ENCODE measurements at regions not wholly inside any gene's neighbourhood (a gene's known extent, or its start where the extent isn't known, plus 50 kb on each side); places are given as distances from the start of the nearest gene placed in this dataset.

GRCh38 chr11:38226684-38227083 is 1628.6 kb upstream of the RAG2 start:
- DNase-seq (no peak), ATAC-seq (ENCODE audit: low read depth in 2 of 2) (no peak)
- Mint-ChIP-seq H3K4me3 (no peak overlapping the region), H3K27ac (no peak overlapping the region), H3K9me3 (peaks cover 0 to 58% (median 21%) of the 10 kb centered on the region in 7 donors), H3K36me3 (no peaks in the 10 kb centered on the region), H3K4me1 (no peaks in the 10 kb centered on the region), H3K27me3 (no peaks in the 10 kb centered on the region)
- Histone ChIP-seq H3K4me3 (ENCODE audit: low read depth, low read length) (no peak overlapping the region), H3K9me3 (ENCODE audit: control insufficient read depth in 2 of 2, low read length in 2 of 2) (peaks cover 8 to 28% of the 10 kb centered on the region in 2 experiments), H3K4me1 (ENCODE audit: control insufficient read depth, insufficient read depth, low read length, poor library complexity, severe bottlenecking) (no peaks in the 10 kb centered on the region), H3K27ac (ENCODE audit: insufficient read depth, low read length, poor library complexity, severe bottlenecking) (no peak overlapping the region), H3K27me3 (ENCODE audit: control insufficient read depth, insufficient read depth, low read length) (no peaks in the 10 kb centered on the region), H3K36me3 (ENCODE audit: control insufficient read depth, insufficient read depth, low read length) (no peaks in the 10 kb centered on the region)

- Mint-ChIP-seq H3K27ac (no peak overlapping the region), H3K36me3 (peaks cover 4% of the 10 kb centered on the region)
- DNase-seq = no peak
Measured at GRCh38 chr11:38221295-38221694, 1623.3 kb upstream of the RAG2 start.

GRCh38 chr11:38219636-38220035 is 1621.6 kb upstream of the RAG2 start:
- Histone ChIP-seq H3K27me3 (ENCODE audit: control insufficient read depth, insufficient read depth, low read length) (no peaks in the 10 kb centered on the region), H3K27ac (ENCODE audit: insufficient read depth, low read length, poor library complexity, severe bottlenecking) (no peak overlapping the region)
- H3K36me3 Mint-ChIP-seq = peaks cover 4% of the 10 kb centered on the region

More at GRCh38 chr11:38221295-38221694, 1623.3 kb upstream of the RAG2 start:
- Histone ChIP-seq H3K36me3 (ENCODE audit: control insufficient read depth, insufficient read depth, low read length) (no peaks in the 10 kb centered on the region), H3K9me3 (ENCODE audit: control insufficient read depth in 2 of 2, low read length in 2 of 2) (peaks cover 3 to 29% of the 10 kb centered on the region in 2 experiments), H3K4me1 (ENCODE audit: control insufficient read depth, insufficient read depth, low read length, poor library complexity, severe bottlenecking) (no peaks in the 10 kb centered on the region), H3K4me3 (ENCODE audit: low read depth, low read length) (no peak overlapping the region), H3K27ac (ENCODE audit: insufficient read depth, low read length, poor library complexity, severe bottlenecking) (no peak overlapping the region), H3K27me3 (ENCODE audit: control insufficient read depth, insufficient read depth, low read length) (no peaks in the 10 kb centered on the region)
- ATAC-seq (ENCODE audit: low read depth in 2 of 2) = no peak
- Mint-ChIP-seq H3K4me3 (no peak overlapping the region), H3K4me1 (no peaks in the 10 kb centered on the region), H3K27me3 (no peaks in the 10 kb centered on the region), H3K9me3 (peaks cover 0 to 43% (median 14%) of the 10 kb centered on the region in 7 donors)

GRCh38 chr11:38208951-38209350 is 1610.9 kb upstream of the RAG2 start:
- H3K27me3 ChIP-seq (ENCODE audit: control insufficient read depth, insufficient read depth, low read length) = no peaks in the 10 kb centered on the region
- H3K4me1 ChIP-seq (ENCODE audit: control insufficient read depth, insufficient read depth, low read length, poor library complexity, severe bottlenecking) = no peaks in the 10 kb centered on the region
- H3K36me3 Mint-ChIP-seq = no peaks in the 10 kb centered on the region
- no peak overlapping the region for H3K27ac ChIP-seq (ENCODE audit: insufficient read depth, low read length, poor library complexity, severe bottlenecking)
- ATAC-seq (ENCODE audit: low read depth in 2 of 2) = no peak
- no peak overlapping the region for H3K4me3 ChIP-seq (ENCODE audit: low read depth, low read length)
- no peaks in the 10 kb centered on the region for H3K9me3 ChIP-seq (ENCODE audit: control insufficient read depth in 2 of 2, low read length in 2 of 2)
- H3K4me1 Mint-ChIP-seq = no peaks in the 10 kb centered on the region
- H3K36me3 ChIP-seq (ENCODE audit: control insufficient read depth, insufficient read depth, low read length) = no peaks in the 10 kb centered on the region
- H3K4me3 Mint-ChIP-seq = no peak overlapping the region
- H3K27me3 Mint-ChIP-seq = no peaks in the 10 kb centered on the region
- H3K9me3 Mint-ChIP-seq = peaks cover 0 to 9% (median 4%) of the 10 kb centered on the region in 7 donors
- H3K27ac Mint-ChIP-seq = no peak overlapping the region
- no peak for DNase-seq

More at GRCh38 chr11:38219636-38220035, 1621.6 kb upstream of the RAG2 start:
- Histone ChIP-seq H3K36me3 (ENCODE audit: control insufficient read depth, insufficient read depth, low read length) (no peaks in the 10 kb centered on the region), H3K4me3 (ENCODE audit: low read depth, low read length) (no peak overlapping the region), H3K9me3 (ENCODE audit: control insufficient read depth in 2 of 2, low read length in 2 of 2) (peaks cover 3 to 21% of the 10 kb centered on the region in 2 experiments), H3K4me1 (ENCODE audit: control insufficient read depth, insufficient read depth, low read length, poor library complexity, severe bottlenecking) (no peaks in the 10 kb centered on the region)
- H3K27ac Mint-ChIP-seq = no peak overlapping the region
- H3K9me3 Mint-ChIP-seq = peaks cover 0 to 28% (median 11%) of the 10 kb centered on the region in 7 donors
- no peaks in the 10 kb centered on the region for H3K4me1 Mint-ChIP-seq
- no peaks in the 10 kb centered on the region for H3K27me3 Mint-ChIP-seq
- ATAC-seq (ENCODE audit: low read depth in 2 of 2) = no peak
- H3K4me3 Mint-ChIP-seq = no peak overlapping the region
- no peak for DNase-seq

GRCh38 chr11:38206663-38207062 is 1608.6 kb upstream of the RAG2 start:
- Mint-ChIP-seq H3K27me3 (no peaks in the 10 kb centered on the region), H3K4me1 (no peaks in the 10 kb centered on the region), H3K36me3 (no peaks in the 10 kb centered on the region), H3K9me3 (peaks cover 3 to 24% (median 8%) of the 10 kb centered on the region in 7 donors), H3K4me3 (no peak overlapping the region), H3K27ac (no peak overlapping the region)
- no peaks in the 10 kb centered on the region for H3K36me3 ChIP-seq (ENCODE audit: control insufficient read depth, insufficient read depth, low read length)
- no peak overlapping the region for H3K27ac ChIP-seq (ENCODE audit: insufficient read depth, low read length, poor library complexity, severe bottlenecking)
- no peaks in the 10 kb centered on the region for H3K4me1 ChIP-seq (ENCODE audit: control insufficient read depth, insufficient read depth, low read length, poor library complexity, severe bottlenecking)
- no peak for ATAC-seq (ENCODE audit: low read depth in 2 of 2)
- H3K9me3 ChIP-seq (ENCODE audit: control insufficient read depth in 2 of 2, low read length in 2 of 2) = no peaks in the 10 kb centered on the region
- H3K27me3 ChIP-seq (ENCODE audit: control insufficient read depth, insufficient read depth, low read length) = no peaks in the 10 kb centered on the region
- no peak overlapping the region for H3K4me3 ChIP-seq (ENCODE audit: low read depth, low read length)
- DNase-seq = no peak

DNA sequence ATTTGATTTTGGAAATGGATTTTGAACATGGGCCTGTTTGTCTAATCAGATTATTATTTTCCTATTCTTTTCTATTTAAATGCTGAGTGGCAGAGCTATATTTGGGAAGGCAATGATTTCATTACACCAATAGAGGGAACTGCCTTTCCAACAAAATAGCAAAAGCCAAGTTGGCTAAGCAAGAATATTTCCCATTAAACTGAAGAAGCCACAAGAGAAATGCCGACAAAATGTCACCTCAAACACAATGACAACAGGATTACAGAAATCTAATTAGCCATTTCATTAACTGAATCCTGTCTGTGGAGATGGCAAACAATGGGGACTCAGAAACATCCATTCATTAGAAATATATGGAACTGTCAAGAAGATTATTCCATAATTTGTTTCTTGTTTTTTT is 1593.1 kb upstream of the RAG2 start:
- DNase-seq = no peak

DNA sequence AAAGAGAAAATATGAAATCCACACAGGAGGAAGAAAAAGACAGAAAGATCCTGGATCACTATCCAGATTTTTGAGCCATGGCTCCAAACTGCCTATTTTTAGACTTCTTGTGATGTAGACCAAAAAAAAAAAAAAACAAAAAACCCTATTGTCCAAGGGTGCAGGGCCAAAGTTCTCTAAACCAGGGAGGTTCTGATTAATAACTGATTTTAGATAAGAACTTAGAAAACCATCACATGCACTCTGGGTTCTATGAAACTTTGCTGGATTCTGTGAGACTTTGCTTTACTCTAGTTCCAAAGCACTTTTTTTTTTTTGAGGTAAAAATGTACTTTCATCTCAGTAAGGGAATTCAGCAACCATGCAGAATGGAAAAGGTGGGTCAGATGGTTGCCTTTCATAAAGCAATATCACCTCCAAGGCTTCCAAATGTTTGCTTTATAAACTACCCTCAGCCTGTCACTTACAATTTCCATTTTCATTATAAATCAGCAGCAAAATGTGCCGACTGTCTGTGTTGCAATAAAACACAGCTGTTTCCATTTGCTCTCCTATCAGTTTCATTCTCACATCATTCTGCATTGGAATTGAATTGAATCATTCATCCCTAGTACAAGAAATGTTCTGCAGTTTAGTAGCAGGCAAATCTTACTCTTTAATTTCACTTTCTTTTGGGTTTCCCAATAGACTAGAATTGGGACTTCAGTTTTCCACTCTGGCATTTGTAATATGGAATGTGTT is 1584.3 kb upstream of the RAG2 start:
- Histone ChIP-seq H3K36me3 (ENCODE audit: control insufficient read depth, insufficient read depth, low read length) (no peaks in the 10 kb centered on the region), H3K27ac (ENCODE audit: insufficient read depth, low read length, poor library complexity, severe bottlenecking) (no peak overlapping the region), H3K4me3 (ENCODE audit: low read depth, low read length) (no peak overlapping the region), H3K9me3 (ENCODE audit: control insufficient read depth in 2 of 2, low read length in 2 of 2) (no peaks in the 10 kb centered on the region), H3K27me3 (ENCODE audit: control insufficient read depth, insufficient read depth, low read length) (no peaks in the 10 kb centered on the region), H3K4me1 (ENCODE audit: control insufficient read depth, insufficient read depth, low read length, poor library complexity, severe bottlenecking) (no peaks in the 10 kb centered on the region)
- ATAC-seq (ENCODE audit: low read depth in 2 of 2) = no peak
- Mint-ChIP-seq H3K9me3 (peaks cover 0 to 35% (median 6%) of the 10 kb centered on the region in 7 donors), H3K4me3 (no peak overlapping the region), H3K36me3 (no peaks in the 10 kb centered on the region), H3K27me3 (no peaks in the 10 kb centered on the region), H3K4me1 (no peaks in the 10 kb centered on the region), H3K27ac (peak overlapping the region in 1 of 3 donors; percentile 10)
- DNase-seq = no peak

More for the DNA sequence above, 1593.1 kb upstream of the RAG2 start:
- no peaks in the 10 kb centered on the region for H3K36me3 Mint-ChIP-seq
- H3K27me3 ChIP-seq (ENCODE audit: control insufficient read depth, insufficient read depth, low read length) = no peaks in the 10 kb centered on the region
- H3K4me3 Mint-ChIP-seq = no peak overlapping the region
- H3K27ac Mint-ChIP-seq = no peak overlapping the region
- H3K4me3 ChIP-seq (ENCODE audit: low read depth, low read length) = no peak overlapping the region
- no peaks in the 10 kb centered on the region for H3K27me3 Mint-ChIP-seq
- no peaks in the 10 kb centered on the region for H3K36me3 ChIP-seq (ENCODE audit: control insufficient read depth, insufficient read depth, low read length)
- ATAC-seq (ENCODE audit: low read depth in 2 of 2) = no peak
- no peaks in the 10 kb centered on the region for H3K9me3 ChIP-seq (ENCODE audit: control insufficient read depth in 2 of 2, low read length in 2 of 2)
- H3K27ac ChIP-seq (ENCODE audit: insufficient read depth, low read length, poor library complexity, severe bottlenecking) = no peak overlapping the region
- H3K4me1 Mint-ChIP-seq = no peaks in the 10 kb centered on the region
- peaks cover 0 to 34% (median 2%) of the 10 kb centered on the region in 7 donors for H3K9me3 Mint-ChIP-seq
- no peaks in the 10 kb centered on the region for H3K4me1 ChIP-seq (ENCODE audit: control insufficient read depth, insufficient read depth, low read length, poor library complexity, severe bottlenecking)
